IPS DF 19.7 (cell line): ENCODE measurements at regions not wholly inside any gene's neighbourhood (a gene's known extent, or its start where the extent isn't known, plus 50 kb on each side); places are given as distances from the start of the nearest gene placed in this dataset.
"Not testable (repeated sequence)": the region's sequence is repeated elsewhere in the genome, so short reads cannot be mapped to it uniquely, and the experiment has no call there.

Experiments
- DNase-seq: peaks from one replicate; pipeline ENCODE4 v3.0.0-alpha.2; 2013; ENCODE audit warnings: low read depth, low spot score

DNA sequence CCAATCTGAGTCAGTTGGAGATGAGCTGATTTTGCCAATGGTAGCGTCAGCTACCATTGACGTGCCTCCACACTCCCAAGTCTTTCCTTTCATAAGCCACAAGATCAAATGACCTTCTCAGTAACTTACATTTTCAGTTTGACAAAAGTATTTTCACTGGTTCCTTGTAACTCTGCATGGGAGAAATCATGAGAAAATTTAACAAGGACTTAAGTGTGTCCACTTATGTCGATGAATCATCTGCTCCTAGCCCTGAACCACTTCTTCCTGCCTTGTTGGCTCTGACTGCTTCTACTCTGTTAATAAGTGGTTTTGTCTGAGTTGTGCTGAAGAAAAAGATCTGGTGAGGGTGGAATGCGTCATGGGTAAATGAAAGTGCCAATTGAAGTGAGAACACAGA lies 101.2 kb downstream of the NFKBIZ start:
- DNase-seq: no peak

DNA sequence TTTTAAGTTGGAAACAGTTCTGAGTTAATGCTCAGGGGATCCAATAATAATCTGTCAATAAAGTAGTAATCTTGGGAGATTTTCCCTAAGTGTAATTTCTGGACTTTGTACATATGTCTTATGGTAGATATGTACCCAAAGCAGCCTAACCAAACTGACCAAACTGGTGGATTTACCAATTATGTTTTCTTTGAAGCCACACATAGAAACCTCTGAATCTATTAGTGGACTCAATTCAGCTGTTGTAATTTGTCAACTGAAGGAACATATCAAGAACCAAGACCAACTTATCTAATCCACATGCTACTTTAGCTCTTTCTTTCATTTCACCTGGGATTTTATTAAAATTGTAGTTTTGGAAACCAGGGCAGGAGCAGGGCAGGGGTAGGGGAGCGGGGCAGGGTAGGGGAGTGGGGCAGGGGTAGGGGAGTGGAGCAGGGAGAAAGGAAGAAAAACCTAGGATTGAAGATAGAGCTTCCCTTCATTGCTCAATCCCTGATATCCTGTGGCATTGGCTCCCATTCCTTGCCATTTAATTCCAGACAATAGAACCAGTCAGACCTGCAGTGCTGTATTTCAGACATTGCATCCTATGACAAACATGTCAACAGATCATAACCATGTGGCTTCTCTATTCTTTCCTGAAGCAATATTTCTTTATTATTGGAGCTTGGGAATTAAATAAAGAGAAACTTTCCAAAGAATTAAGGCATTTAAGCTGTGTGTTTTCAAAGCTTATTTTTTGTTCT lies 101.8 kb downstream of the NFKBIZ start:
- DNase-seq: no peak

DNA sequence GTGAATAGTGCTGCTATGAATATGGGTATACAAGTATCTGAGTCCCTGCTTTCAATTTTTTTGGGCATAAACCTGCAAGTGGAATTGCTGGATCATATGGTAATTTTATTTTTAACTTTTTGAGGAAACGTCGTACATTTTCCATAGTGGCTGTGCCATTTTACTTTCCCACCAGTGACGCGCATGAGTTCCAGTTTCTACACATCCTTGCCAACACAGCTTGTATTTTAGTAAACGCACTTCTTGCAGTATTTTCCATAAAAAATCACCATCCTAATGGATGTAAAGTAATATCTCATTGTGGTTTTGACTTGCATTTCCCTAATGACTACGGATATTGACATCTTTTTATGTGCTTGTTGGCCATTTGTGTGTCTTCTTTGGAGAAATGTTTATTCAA lies 105.0 kb downstream of the NFKBIZ start:
- no peak for DNase-seq

DNA sequence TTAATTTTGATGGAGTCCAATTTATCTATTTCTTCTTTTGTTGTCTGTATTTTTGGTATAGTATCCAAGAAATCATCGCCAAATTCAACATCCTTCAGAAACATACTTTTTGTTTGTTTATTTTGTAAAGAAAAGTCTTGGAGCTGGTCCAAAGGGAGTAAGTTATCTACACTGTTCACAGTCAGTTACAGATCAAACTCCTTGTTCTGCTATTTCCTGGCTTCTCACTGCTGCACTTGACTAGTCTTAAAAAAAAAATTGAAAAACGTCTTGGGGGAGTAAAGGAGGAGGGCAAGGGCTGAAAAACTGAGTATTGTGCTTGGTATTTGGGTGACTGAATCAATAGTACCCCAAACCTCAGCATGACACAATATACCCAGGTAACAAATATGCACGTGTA lies 105.6 kb downstream of the NFKBIZ start:
- no peak for DNase-seq

DNA sequence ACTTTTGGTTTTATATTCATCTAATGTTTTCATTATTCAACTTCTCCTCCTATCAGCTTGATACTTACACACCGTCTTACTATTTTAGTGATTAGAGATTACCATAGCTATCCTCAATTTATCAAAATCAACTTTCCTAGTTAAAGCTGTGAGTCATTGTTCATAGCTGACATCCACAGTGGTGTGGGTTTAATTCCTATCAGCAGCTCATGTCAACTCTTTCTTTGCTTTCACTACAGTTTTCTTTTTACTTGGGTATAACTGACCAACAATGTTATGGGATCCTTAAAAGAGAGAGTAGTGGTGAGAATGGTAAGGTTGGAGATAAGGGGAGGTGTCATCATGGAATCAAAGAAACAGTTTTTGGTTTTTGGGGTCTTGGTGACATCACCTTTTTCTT lies 112.7 kb downstream of the NFKBIZ start:
- no peak for DNase-seq

DNA sequence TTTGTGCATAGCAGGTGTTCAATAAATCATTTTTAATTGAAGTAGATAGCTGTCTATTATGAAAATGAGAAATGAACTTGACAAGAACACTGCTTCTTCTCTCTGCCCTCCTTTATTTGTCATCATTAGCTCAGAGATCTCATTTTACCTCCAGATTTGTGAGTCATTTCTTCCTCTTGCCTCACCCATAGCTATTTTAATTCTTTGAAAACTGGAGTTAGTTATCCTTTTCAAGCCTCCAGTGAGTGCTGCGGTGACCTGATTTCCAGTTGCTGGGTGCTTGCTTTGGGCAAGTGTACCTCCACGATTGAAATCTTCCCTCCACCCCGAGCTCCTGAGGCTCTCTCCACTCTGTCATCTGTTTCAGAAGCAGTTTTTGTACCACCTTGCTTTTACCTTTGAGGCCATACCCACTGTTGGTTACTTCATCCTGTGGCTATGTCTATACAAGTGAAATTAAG lies 114.6 kb downstream of the NFKBIZ start:
- DNase-seq: no peak

DNA sequence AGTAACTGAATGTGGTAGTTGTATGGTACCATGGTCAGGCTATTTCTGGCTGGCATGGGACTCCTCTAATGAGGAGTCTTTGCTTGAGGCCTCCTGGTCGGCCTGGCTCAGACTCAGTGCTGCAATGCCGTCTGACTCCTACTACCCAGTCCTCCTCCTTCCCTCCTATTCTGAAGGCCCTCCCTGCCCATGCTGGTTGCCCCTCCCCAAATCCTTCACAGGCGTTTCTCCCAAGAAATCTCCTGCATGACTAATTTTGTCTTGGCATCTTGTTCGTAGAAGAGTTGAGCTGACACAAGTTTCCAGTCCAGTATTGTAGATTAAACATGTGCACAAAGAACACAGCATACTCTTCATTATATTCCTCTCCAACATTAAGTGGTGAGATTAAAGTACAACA lies 115.5 kb downstream of the NFKBIZ start:
- DNase-seq: no peak

DNA sequence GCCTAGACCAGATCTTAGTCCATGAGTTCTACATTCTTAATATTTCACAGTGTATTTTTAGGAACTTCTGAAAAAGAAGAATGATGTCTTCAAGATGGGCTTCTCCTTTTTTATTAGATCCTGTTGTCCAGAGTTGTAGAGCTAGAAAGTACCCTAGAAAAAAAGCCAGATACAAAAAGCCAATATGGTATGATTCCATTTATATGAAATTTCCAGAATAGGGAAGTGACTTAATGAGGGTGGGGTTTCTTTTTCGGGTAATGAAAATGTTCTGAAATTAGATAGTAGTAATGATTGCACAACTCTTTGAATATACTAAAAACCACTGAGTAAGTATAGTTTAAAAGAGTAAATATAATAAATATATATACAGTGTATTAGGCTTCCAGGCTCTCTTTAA lies 116.9 kb downstream of the NFKBIZ start:
- no peak for DNase-seq

DNA sequence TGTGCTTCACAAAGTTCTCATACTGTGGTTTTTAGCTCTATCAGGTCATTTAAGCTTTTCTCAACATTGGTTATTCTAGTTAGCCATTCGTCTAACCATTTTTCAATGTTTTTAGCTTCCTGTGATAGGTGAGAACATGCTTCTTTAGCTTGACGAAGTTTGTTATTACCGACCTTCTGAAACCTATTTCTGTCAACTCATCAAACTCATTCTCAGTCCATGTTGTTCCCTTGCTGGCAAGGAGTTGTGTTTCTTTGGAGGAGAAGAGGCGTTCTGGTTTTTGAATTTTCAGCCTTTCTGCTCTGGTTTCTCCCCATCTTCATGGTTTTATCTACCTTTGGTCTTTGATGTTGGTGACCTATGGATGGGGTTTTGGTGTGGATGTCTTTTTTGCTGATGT lies 120.9 kb downstream of the NFKBIZ start:
- no peak for DNase-seq

DNA sequence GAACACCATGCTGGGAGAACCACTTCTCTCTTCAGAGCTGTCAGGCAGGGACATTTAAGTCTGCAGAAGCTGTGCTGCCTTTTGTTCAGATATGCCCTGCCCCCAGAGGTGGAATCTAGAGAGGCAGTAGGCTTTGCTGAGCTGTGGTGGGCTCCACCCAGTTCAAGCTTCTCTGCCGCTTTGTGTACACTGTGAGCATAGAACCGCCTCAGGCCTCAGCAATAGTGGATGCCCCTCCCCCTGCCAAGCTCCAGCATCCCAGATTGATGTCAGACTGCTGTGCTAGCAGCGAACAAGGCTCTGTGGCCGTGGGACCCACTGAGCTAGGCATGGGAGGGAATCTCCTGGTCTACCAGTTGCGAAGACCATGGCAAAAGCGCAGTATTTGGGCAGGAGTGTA lies 121.6 kb downstream of the NFKBIZ start:
- DNase-seq: no peak

DNA sequence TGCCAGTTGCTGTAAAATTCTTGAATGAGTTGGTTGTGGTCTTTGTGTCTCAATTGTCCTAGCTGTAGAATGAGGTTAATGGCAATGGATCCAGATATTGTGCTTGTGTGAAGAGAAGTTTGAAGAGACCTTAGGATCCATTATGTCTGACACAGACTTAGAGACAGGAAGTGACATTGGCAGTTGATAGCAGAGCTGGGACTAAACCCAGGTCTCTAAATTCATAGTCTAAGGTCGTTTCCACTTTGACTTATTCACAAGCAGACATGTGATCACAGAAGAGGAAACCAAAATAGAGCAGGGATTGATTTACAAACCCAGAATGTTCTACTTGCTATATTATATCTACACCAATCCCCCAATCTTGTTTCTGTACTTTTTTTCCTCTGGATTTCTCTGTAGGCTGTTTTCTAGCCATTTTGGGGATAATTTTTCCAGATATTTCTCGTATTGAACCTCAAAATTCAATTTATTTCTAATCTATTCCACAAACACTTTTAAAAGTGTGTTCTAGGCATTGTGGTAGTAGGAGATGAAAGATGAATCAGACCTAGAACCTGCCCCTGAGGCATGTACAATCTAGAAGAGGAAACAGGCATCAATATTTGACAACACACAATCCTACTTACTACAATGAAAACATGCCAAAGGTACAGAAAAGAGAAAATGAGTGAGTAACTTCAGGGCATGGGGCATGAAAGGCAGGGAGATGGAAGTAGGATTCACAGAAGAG lies 123.3 kb downstream of the NFKBIZ start:
- no peak for DNase-seq

DNA sequence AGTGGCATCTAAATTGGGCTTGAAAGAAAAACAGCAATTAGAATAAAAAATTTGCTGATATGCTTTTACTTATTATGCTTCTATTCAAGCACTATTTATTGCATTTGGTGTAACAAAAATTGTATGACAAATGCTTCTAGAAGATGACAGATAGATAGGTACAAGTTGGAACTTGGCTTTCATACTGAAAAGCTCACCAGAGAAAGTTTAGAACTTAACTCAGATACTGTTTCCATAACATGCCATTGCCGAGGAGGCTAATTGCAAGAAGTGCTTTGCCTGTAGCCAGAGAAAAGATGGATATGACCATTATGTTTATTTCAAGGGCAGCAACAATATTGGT lies 123.8 kb downstream of the NFKBIZ start:
- DNase-seq: no peak

DNA sequence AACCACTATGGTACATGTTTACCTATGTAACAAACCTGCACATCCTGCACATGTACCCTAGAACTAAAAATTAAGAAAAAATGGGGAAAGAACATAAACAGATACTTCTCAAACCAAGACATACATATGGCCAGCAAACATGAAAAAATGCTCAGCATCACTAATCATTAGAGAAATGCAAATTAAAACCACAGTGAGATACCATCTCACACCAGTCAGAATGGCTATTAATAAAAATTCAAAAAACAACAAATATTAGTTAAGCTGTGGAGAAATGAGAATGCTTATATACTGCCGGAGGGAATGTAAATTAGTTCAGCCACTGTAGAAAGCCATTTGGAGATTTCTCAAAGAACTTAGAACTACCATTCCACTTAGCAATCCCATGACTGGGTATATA lies 126.1 kb downstream of the NFKBIZ start:
- not testable (repeated sequence) for DNase-seq

DNA sequence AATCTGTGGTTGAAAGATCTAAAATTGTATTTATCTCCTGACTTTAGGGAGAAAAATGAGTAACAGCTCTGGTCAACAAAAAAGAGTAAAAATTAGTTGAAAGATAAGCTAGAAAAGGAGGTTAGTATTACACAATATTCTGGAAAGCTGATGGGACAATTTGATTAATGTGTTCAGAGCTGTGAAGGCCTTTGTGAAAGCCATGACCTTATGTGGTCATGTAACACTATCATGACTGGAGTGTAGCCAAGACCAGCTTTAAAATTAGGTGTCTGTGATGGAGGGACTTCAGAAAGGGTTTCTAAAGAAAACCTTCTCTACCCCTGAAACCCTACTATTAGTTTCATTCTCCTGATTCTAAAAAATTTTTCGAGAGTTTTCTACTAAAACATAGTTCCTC lies 127.2 kb downstream of the NFKBIZ start:
- DNase-seq: no peak

DNA sequence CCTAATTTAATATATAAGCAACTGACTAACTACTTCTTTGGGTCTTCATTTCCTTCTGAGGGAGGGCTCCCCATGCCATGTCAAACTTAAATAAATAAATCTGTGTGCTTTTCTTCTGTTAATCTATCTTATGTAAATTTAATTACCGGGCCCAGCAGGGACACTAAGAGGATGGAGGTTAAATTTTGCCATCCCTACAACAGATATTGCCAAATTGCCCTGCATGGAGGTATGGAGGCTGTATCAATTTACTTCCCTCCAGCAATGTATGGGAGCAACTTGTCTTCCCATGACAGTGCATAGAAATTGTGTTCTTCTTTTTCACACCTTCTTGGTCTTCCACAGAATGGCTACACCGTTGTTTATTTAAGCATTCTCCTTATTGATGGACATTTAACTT lies 129.0 kb downstream of the NFKBIZ start:
- no peak for DNase-seq

DNA sequence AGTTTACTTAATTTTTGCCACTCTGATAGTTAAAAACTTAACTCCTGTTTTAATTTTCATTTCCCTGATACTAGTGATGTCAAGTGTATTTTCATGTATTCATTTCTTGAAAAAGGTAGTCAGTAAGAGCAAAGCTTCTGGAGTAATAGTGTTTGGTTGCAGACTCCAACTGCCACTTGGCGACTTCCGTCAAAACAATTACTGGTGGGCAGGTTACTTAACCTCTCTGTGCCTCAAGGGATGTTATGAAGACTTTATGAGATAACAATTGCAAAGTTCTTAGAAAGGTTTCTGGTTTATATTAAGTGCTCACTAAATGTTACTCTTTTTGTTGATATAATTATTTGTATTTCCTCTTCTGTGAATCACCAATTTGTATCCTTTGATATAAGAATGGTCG lies 129.7 kb downstream of the NFKBIZ start:
- no peak for DNase-seq

DNA sequence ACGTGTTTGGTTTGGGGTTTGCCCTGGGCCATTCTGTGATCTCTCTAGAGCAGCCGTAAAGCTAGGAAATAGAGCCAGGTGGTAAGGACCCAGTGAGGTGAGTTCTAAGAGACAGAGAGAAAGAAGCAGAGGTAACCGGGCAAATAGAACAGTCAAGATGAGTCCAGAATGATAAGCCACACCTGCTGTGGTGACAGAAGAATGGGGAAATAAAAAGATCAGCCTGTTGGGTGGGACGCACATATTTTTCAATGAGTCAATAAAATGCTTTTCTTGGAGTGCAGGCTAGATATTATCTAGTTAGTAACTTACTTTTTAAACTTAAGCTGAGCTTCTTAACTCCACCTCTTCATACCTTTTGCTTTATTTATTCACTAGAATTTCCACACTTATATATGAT lies 135.0 kb downstream of the NFKBIZ start:
- no peak for DNase-seq

DNA sequence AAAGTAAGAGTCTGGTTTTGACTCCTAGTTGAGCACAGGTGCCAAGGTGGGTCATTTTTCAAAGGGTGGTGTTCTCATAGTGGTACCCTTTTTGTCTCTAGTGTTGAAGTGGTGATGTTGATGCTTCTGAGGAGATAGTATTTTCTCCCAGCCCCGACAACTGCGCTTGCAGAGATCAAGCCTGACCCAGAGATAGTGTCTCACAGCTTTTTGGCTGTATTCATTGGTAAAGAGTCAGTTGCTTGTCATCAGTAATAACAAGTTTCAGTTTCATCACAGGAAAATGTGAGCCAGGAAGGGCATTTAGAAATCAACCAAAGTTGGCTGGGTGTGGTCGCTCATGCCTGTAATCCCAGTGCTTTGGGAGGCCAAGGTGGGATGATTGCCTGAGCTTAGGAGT lies 139.3 kb downstream of the NFKBIZ start:
- DNase-seq: no peak

DNA sequence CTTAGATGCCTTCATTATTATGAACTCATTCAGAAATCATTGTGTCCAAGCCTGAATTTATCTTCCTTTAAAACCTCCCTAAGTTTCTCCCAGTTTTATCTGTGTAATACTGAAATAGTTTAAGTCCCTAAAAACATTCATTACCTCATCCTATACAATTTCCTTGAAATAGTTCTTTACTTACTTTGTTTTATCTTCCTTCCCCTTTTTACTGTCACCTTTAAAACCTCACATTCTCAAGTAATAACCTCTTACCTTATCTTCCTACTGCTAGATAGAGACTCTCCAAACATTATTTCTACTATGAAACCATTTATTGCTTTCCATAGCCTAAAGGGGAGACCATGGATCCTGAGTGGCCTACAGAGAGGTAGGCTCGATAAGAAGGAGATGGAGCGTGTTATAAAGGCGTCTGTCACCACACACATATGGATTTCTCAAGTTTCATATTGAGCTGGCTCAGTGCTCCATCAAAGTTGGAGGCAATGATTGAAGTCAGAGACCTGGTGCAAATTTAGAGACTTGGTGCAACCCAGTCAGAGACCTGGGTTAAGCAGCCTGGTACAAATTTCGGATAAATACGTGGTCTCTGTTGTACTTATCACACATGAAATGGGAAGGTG lies 140.4 kb downstream of the NFKBIZ start:
- no peak for DNase-seq

DNA sequence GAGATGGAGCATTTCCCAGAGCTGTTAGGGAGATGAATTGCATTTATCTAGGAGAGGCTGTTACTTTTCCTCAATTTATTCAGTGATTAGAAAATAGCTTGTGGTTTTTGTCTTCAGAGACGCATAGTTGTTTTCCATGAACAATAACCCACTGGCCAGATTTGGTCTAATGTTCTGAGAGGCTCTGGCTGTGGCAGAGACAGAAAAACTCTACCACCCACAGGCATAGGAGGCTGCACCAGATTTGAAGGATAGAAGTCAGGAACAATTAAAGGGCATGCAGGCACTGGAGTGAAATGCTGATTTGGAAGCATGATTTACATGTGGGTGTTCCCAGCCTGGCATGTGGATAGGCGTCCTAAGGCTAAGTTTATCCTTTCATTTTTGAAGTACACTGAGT lies 143.5 kb downstream of the NFKBIZ start:
- DNase-seq: no peak

DNA sequence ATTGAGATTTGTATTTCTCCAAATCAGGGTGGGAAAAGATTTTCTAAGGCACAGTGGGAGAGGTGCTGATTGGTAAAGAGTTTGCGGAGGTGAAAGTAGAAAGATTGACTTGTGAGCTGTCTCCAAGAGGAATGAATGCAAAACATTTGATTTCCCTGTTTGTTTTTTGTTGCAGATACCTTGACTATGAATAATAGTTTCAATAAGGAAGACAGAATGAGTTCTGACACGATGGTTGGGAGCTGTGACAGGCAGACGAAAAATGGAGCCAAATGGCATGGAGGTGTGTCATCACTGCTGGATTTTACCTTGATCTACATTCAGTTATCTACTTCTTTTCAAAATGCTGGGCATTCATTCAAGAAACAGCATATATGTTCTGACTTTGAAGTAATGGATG lies 145.1 kb downstream of the NFKBIZ start:
- no peak for DNase-seq

DNA sequence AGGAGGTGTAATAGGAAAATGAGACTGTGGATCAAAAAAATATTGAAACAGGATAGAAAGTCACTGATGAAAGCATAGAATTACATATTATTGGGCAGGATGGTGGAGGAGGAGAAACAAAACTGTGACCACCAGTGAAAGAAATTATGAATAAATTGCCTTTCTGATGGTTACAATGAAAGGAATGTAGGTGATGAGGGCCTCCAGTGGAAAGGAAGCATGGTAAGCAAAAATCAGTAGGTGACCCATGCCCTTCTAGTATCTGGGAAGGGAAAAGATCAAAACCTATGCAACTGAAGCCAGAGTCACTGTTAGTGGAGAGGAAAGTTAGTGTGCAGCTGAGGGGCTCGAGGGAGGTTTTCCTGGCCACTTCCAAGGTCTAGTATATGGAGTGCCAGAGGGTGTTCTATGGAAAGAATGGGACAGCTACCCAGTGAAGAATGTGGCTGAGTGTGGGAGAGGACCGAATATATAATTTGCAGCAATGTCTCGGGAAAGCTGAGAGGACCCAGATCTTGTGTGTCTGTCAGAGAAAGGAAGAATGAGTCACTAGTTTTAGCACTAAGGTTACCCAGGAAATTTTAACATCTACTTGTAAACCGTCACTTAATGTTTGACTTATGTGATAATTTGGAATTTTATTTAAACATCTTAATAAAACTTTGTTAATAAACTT lies 146.2 kb downstream of the NFKBIZ start:
- DNase-seq: no peak

DNA sequence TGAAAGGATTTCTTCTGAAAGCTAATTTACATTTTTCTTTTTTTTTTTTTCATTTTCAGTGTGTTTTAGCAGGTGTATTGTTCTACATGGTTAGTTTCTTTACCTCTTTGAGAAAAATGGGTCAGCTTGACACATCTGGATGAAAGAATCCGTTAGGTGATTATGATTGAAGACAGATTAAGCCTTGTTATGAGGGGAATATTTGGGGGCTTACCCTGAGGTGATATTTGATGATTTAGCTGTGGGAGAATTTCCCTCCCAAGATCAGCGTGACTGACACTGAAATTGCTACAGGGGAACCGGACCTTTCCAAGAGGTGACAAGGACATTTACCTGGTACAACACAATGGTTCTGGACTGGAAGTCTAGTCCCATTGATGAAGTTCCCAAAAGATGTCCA lies 147.5 kb downstream of the NFKBIZ start:
- DNase-seq: no peak
